CD14-positive monocyte (primary cell): ENCODE measurements at regions not wholly inside any gene's neighbourhood (a gene's known extent, or its start where the extent isn't known, plus 50 kb on each side); places are given as distances from the start of the nearest gene placed in this dataset.

Experiments
- DNase-seq, 3 donors: peaks; one replicate each; pipeline ENCODE4 v3.0.0-alpha.2; 2011 to 2022
- H2AFZ ChIP-seq: 2 replicates; pipeline ENCODE4 v1.6.0; 2012; ENCODE audit warnings: mild to moderate bottlenecking, low read depth, low read length, inconsistent platforms; ENCODE audit not compliant: insufficient read depth, poor library complexity, severe bottlenecking
- H3K27ac ChIP-seq, 2 donors: 1 replicate in 1 of 2; 2 replicates in 1 of 2; pipeline ENCODE4 v1.5.1; 2012 to 2013; ENCODE audit warnings: low read length in 2 of 2, control low read depth in 1 of 2, inconsistent platforms in 1 of 2, low read depth in 1 of 2, mild to moderate bottlenecking in 1 of 2
- H3K27me3 ChIP-seq, 2 donors: one replicate each; pipeline versions ENCODE4 v1.6.0 to v1.6.1; 2011 to 2013; ENCODE audit warnings: low read length in 2 of 2; ENCODE audit not compliant: control insufficient read depth in 2 of 2, insufficient read depth in 2 of 2
- H3K36me3 ChIP-seq, 2 donors: replicated peaks in 1 of 2; 1 replicate in 1 of 2; 2 replicates in 1 of 2; pipeline versions ENCODE4 v1.5.1 to v1.6.1; 2012 to 2013; ENCODE audit warnings: low read length in 2 of 2, control low read depth in 1 of 2, inconsistent platforms in 1 of 2, mild to moderate bottlenecking in 1 of 2; ENCODE audit not compliant: insufficient read depth in 2 of 2, control insufficient read depth in 1 of 2
- H3K4me1 ChIP-seq, 2 donors: 1 replicate in 1 of 2; 2 replicates in 1 of 2; pipeline versions ENCODE4 v1.5.1 to v1.6.1; 2012 to 2013; ENCODE audit warnings: low read length in 2 of 2, control low read depth in 1 of 2, inconsistent platforms in 1 of 2, mild to moderate bottlenecking in 1 of 2, moderate library complexity in 1 of 2; ENCODE audit not compliant: insufficient read depth in 2 of 2, control insufficient read depth in 1 of 2
- H3K4me2 ChIP-seq: replicated peaks from 2 replicates; pipeline ENCODE3; 2012; ENCODE audit warnings: low read length, moderate library complexity, mild to moderate bottlenecking; ENCODE audit not compliant: poor library complexity, severe bottlenecking; ENCODE audit errors: extremely low read depth
- H3K4me3 ChIP-seq, 3 experiments: fragments of 200-600 bp in 1 of 3; sonication (generic) in 1 of 3; replicated peaks in 1 of 3; 1 replicate in 2 of 3; 2 replicates in 1 of 3; pipeline ENCODE4 v1.5.1; 2011 to 2013; ENCODE audit warnings: low read length in 3 of 3, mild to moderate bottlenecking in 3 of 3, control low read depth in 2 of 3, low read depth in 2 of 3, inconsistent platforms in 1 of 3, moderate library complexity in 1 of 3
- H3K79me2 ChIP-seq: 2 replicates; pipeline ENCODE4 v1.6.0; 2012; ENCODE audit warnings: mild to moderate bottlenecking, control low read depth, inconsistent platforms, low read length, moderate library complexity; ENCODE audit not compliant: insufficient read depth
- H3K9ac ChIP-seq: 2 replicates; pipeline ENCODE4 v1.6.0; 2017; ENCODE audit warnings: low read length, mild to moderate bottlenecking; ENCODE audit not compliant: insufficient read depth, poor library complexity, severe bottlenecking
- H3K9me3 ChIP-seq, 2 donors: replicated peaks in 1 of 2; 1 replicate in 1 of 2; 2 replicates in 1 of 2; pipeline versions ENCODE4 v1.5.1 to v1.6.1; 2012 to 2013; ENCODE audit warnings: low read length in 2 of 2, control low read depth in 1 of 2; ENCODE audit not compliant: control insufficient read depth in 1 of 2, insufficient read depth in 1 of 2
- H4K20me1 ChIP-seq: 2 replicates; pipeline ENCODE4 v1.6.0; 2012; ENCODE audit warnings: mild to moderate bottlenecking, low read length, control low read depth, moderate library complexity; ENCODE audit not compliant: insufficient read depth
- H3K27ac Mint-ChIP-seq, 7 donors: one replicate each; pipeline ENCODE4 v1.8.0; 2020; ENCODE audit warnings: mild to moderate bottlenecking in 7 of 7, mixed read lengths in 7 of 7, moderate library complexity in 6 of 7, inconsistent platforms in 2 of 7
- H3K27me3 Mint-ChIP-seq, 3 donors: one replicate each; pipeline ENCODE4 v1.8.0; 2021 to 2022; ENCODE audit warnings: low read depth in 3 of 3, mild to moderate bottlenecking in 3 of 3, mixed read lengths in 3 of 3, moderate library complexity in 3 of 3, inconsistent platforms in 1 of 3
- H3K36me3 Mint-ChIP-seq, 2 donors: one replicate each; pipeline ENCODE4 v1.8.0; 2020; ENCODE audit warnings: mixed read lengths in 2 of 2, inconsistent platforms in 1 of 2, mild to moderate bottlenecking in 1 of 2
- H3K4me1 Mint-ChIP-seq: one replicate; pipeline ENCODE4 v1.8.0; 2020; ENCODE audit warnings: mild to moderate bottlenecking, mixed read lengths
- H3K4me3 Mint-ChIP-seq, 2 donors: one replicate each; pipeline ENCODE4 v1.8.0; 2020; ENCODE audit warnings: mild to moderate bottlenecking in 2 of 2, mixed read lengths in 2 of 2, moderate library complexity in 1 of 2
- H3K9me3 Mint-ChIP-seq, 7 donors: one replicate each; pipeline ENCODE4 v1.8.0; 2020 to 2022; ENCODE audit warnings: mixed read lengths in 7 of 7, mild to moderate bottlenecking in 6 of 7, moderate library complexity in 6 of 7, inconsistent platforms in 2 of 7
- CTCF ChIP-seq: fragments of 200-600 bp; IDR thresholded peaks from one replicate; pipeline ENCODE4 v1.8.0; 2022; ENCODE audit warnings: antibody characterized with exemption, mild to moderate bottlenecking
- WGBS: methylation state at CpG from one replicate; pipeline ENCODE4 v1.1.5; 2013; ENCODE audit warnings: missing lambda C conversion rate; ENCODE audit not compliant: insufficient coverage; 5-methylcytosine and 5-hydroxymethylcytosine counted together
- intact Hi-C, 2 donors: fragments of 100-400 bp; cut with micrococcal nuclease; formaldehyde crosslinking; loops; one replicate each; pipeline versions ENCODE4 v1.15.0 to v1.15.1; 2023

GRCh38 chrX:4881277-4881676 lies 1167.8 kb upstream of the PRKX start:
- WGBS = 100% methylated on average over 1 of the region's 2 CpGs

DNA sequence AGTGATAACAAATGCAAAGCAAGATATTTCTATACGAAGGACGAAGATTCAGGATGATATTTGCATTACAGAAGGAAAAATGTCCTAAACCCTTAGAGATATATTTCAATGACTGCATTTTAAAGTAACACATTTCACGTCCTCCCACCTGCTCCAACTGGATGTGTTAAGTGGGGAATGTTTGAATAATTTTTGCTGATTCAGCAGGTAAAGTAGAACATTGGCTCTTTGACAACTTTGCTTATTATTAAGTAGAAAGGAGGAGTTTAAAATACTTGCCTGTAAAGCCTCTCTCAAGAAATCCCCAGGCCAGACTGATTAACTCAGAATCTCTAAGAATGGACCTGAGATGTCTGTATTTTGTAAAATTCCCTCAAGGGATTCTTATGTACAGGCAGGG lies 1165.2 kb upstream of the PRKX start:
- no peak for TF ChIP-seq CTCF
- no peak overlapping the region for H3K4me2 ChIP-seq
- peaks cover 4 to 6% of the 10 kb centered on the region in 2 donors for H3K4me1 ChIP-seq

More at GRCh38 chrX:4881277-4881676, 1167.8 kb upstream of the PRKX start:
- no peak overlapping the region for H3K9ac ChIP-seq
- no peak overlapping the region for H3K4me2 ChIP-seq
- Mint-ChIP-seq H3K9me3 (peaks cover 0 to 6% (median 0%) of the 10 kb centered on the region in 7 donors), H3K4me1 (peaks cover 2% of the 10 kb centered on the region), H3K27ac (no peak overlapping the region), H3K4me3 (no peak overlapping the region), H3K36me3 (no peaks in the 10 kb centered on the region), H3K27me3 (peaks cover 0 to 3% (median 0%) of the 10 kb centered on the region in 3 donors)
- no peaks in the 10 kb centered on the region for H3K9me3 ChIP-seq
- H3K4me1 ChIP-seq = peaks cover 4% of the 10 kb centered on the region in 2 donors
- no peaks in the 10 kb centered on the region for H4K20me1 ChIP-seq
- TF ChIP-seq CTCF = no peak
- intact Hi-C loops = no loop called here
- H3K4me3 ChIP-seq = no peak overlapping the region
- no peak for DNase-seq
- H2AFZ ChIP-seq = no peak overlapping the region
- no peak overlapping the region for H3K27ac ChIP-seq
- no peaks in the 10 kb centered on the region for H3K79me2 ChIP-seq
- H3K36me3 ChIP-seq = no peaks in the 10 kb centered on the region
- H3K27me3 ChIP-seq = no peaks in the 10 kb centered on the region

More for the DNA sequence above, 1165.2 kb upstream of the PRKX start:
- Histone ChIP-seq H3K9me3 (no peaks in the 10 kb centered on the region), H3K9ac (no peak overlapping the region), H3K36me3 (no peaks in the 10 kb centered on the region), H3K27me3 (no peaks in the 10 kb centered on the region), H3K27ac (no peak overlapping the region), H3K4me3 (no peak overlapping the region), H2AFZ (no peak overlapping the region), H3K79me2 (no peaks in the 10 kb centered on the region), H4K20me1 (no peaks in the 10 kb centered on the region)
- no peaks in the 10 kb centered on the region for H3K36me3 Mint-ChIP-seq
- no CpG with 5 or more reads among the region's 3 CpGs for WGBS
- H3K9me3 Mint-ChIP-seq = peaks cover 0 to 7% (median 0%) of the 10 kb centered on the region in 7 donors
- no peak overlapping the region for H3K27ac Mint-ChIP-seq
- H3K4me3 Mint-ChIP-seq = no peak overlapping the region
- H3K4me1 Mint-ChIP-seq = peaks cover 2% of the 10 kb centered on the region
- no peak for DNase-seq
- intact Hi-C loops = no loop called here
- peaks cover 0 to 3% (median 0%) of the 10 kb centered on the region in 3 donors for H3K27me3 Mint-ChIP-seq
